Common myeloid progenitor, CD34-positive (primary cell): ENCODE measurements at regions not wholly inside any gene's neighbourhood (a gene's known extent, or its start where the extent isn't known, plus 50 kb on each side); places are given as distances from the start of the nearest gene placed in this dataset.

Experiments used
- CTCF ChIA-PET: fragments of 350-600 bp; sonication (Branson Sonifier 250); formaldehyde crosslinking; loops from one replicate; lab custom pipeline; 2021; ENCODE audit warnings: antibody characterized with exemption; lab: Charles Lee
- POLR2A ChIA-PET: fragments of 350-600 bp; sonication (Branson Sonifier 250); formaldehyde crosslinking; loops from one replicate; lab custom pipeline; 2021; ENCODE audit warnings: antibody characterized with exemption; lab: Charles Lee
- DNase-seq, 3 donors: peaks; one replicate each; pipeline versions ENCODE4 v3.0.0 to v3.0.0-alpha.2; 2013
- H3K27ac ChIP-seq, 2 experiments: 1 replicate in 1 of 2; 2 replicates in 1 of 2; pipeline ENCODE4 v1.7.0; 2013; ENCODE audit warnings: inconsistent platforms in 2 of 2, low read length in 2 of 2, mild to moderate bottlenecking in 2 of 2, low read depth in 1 of 2, moderate library complexity in 1 of 2; ENCODE audit not compliant: severe bottlenecking in 2 of 2, insufficient read depth in 1 of 2, poor library complexity in 1 of 2
- H3K27me3 ChIP-seq, 5 experiments: replicated peaks in 2 of 5; 1 replicate in 3 of 5; 2 replicates in 2 of 5; pipeline versions ENCODE4 v1.6.1 to v1.7.0; 2013; ENCODE audit warnings: low read length in 4 of 5, mild to moderate bottlenecking in 2 of 5, moderate library complexity in 2 of 5, inconsistent platforms in 1 of 5; ENCODE audit not compliant: insufficient read depth in 5 of 5, control insufficient read depth in 4 of 5
- H3K36me3 ChIP-seq, 4 experiments: 1 replicate in 2 of 4; 2 replicates in 2 of 4; pipeline versions ENCODE4 v1.6.1 to v1.7.0; 2013; ENCODE audit warnings: low read length in 3 of 4, control low read depth in 1 of 4, mild to moderate bottlenecking in 1 of 4; ENCODE audit not compliant: control insufficient read depth in 4 of 4, insufficient read depth in 4 of 4
- H3K4me1 ChIP-seq, 4 experiments: 1 replicate in 3 of 4; 2 replicates in 1 of 4; pipeline versions ENCODE4 v1.6.1 to v1.7.1; 2013; ENCODE audit warnings: low read length in 3 of 4, mild to moderate bottlenecking in 3 of 4, control low read depth in 1 of 4, inconsistent platforms in 1 of 4, moderate library complexity in 1 of 4; ENCODE audit not compliant: control insufficient read depth in 4 of 4, insufficient read depth in 4 of 4; ENCODE audit errors: control extremely low read depth in 1 of 4
- H3K4me3 ChIP-seq, 7 experiments: 1 replicate in 4 of 7; 2 replicates in 3 of 7; pipeline versions ENCODE4 v1.5.1 to v1.7.0; 2013; ENCODE audit warnings: mild to moderate bottlenecking in 7 of 7, low read length in 6 of 7, moderate library complexity in 6 of 7, inconsistent platforms in 2 of 7, low read depth in 2 of 7, control low read depth in 1 of 7; ENCODE audit not compliant: insufficient read depth in 4 of 7, control insufficient read depth in 1 of 7; ENCODE audit errors: extremely low read depth in 1 of 7
- H3K9me3 ChIP-seq, 5 experiments: 1 replicate in 4 of 5; 2 replicates in 1 of 5; pipeline versions ENCODE4 v1.6.1 to v1.7.1; 2013; ENCODE audit warnings: low read length in 4 of 5, mild to moderate bottlenecking in 2 of 5, inconsistent platforms in 1 of 5, low read depth in 1 of 5, moderate library complexity in 1 of 5; ENCODE audit not compliant: control insufficient read depth in 4 of 5, insufficient read depth in 2 of 5; ENCODE audit errors: control extremely low read depth in 1 of 5
- WGBS: methylation state at CpG from one replicate; pipeline ENCODE4 v1.1.5; 2013; ENCODE audit not compliant: insufficient coverage; 5-methylcytosine and 5-hydroxymethylcytosine counted together

DNA sequence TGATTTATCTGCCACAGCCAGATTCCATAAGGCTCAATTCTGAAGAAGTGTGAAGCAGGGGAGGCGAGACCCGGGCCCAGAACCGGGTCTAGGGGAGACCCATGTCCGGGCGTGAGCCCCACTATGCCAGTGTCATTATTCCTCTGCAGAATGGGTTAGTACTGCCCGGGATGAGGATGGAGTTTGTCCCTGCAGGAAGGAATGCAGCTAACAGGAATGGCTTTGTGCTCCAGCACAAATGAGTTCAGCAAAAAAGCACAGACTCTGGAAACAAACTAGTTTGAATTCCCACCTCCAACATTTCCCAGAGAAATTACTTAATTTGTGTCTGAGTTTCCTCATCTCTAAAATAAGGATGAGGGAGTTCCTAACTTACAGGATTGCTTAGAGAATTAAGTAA is 202.9 kb downstream of the SYK start:
- WGBS: 100% methylated on average over 5 of the region's 6 CpGs
- H3K27me3 ChIP-seq: peaks cover 0 to 2% (median 0%) of the 10 kb centered on the region in 5 experiments
- no peak for DNase-seq
- ChIA-PET CTCF (no interaction called here), POLR2A (no interaction called here)
- H3K9me3 ChIP-seq: peaks cover 0 to 4% (median 0%) of the 10 kb centered on the region in 5 experiments
- H3K27ac ChIP-seq: no peak overlapping the region
- H3K4me1 ChIP-seq: no peaks in the 10 kb centered on the region
- no peaks in the 10 kb centered on the region for H3K36me3 ChIP-seq
- no peak overlapping the region for H3K4me3 ChIP-seq

- POLR2A ChIA-PET: no interaction called here
- 92% methylated on average over 4 of the region's 4 CpGs for WGBS
- no peak overlapping the region for H3K4me3 ChIP-seq
Measured at GRCh38 chr9:91004992-91005391, 203.4 kb downstream of the SYK start.

GRCh38 chr9:91006046-91006445 is 204.4 kb downstream of the SYK start:
- H3K9me3 ChIP-seq: peaks cover 0 to 4% (median 0%) of the 10 kb centered on the region in 5 experiments
- no peaks in the 10 kb centered on the region for H3K36me3 ChIP-seq
- DNase-seq: no peak
- ChIA-PET POLR2A (interaction anchor here (0.5 kb wide), 1 partner anchor 104 kb away, joined by 3 read pairs; no protein-coding TSS in a partner anchor), CTCF (no interaction called here)
- H3K27ac ChIP-seq: no peak overlapping the region
- peaks cover 0 to 2% (median 0%) of the 10 kb centered on the region in 5 experiments for H3K27me3 ChIP-seq
- WGBS: 98% methylated on average over 3 of the region's 3 CpGs
- H3K4me1 ChIP-seq: no peaks in the 10 kb centered on the region
- no peak overlapping the region for H3K4me3 ChIP-seq

More at GRCh38 chr9:91004992-91005391, 203.4 kb downstream of the SYK start:
- DNase-seq: no peak
- peaks cover 0 to 4% (median 0%) of the 10 kb centered on the region in 5 experiments for H3K9me3 ChIP-seq
- H3K27ac ChIP-seq: no peak overlapping the region
- H3K27me3 ChIP-seq: peaks cover 0 to 2% (median 0%) of the 10 kb centered on the region in 5 experiments
- no peaks in the 10 kb centered on the region for H3K36me3 ChIP-seq
- CTCF ChIA-PET: no interaction called here
- H3K4me1 ChIP-seq: no peaks in the 10 kb centered on the region

- Histone ChIP-seq H3K4me1 (no peaks in the 10 kb centered on the region), H3K27me3 (peaks cover 0 to 1% (median 0%) of the 10 kb centered on the region in 5 experiments), H3K27ac (no peak overlapping the region), H3K4me3 (no peak overlapping the region), H3K36me3 (no peaks in the 10 kb centered on the region), H3K9me3 (peaks cover 0 to 11% (median 5%) of the 10 kb centered on the region in 5 experiments)
- ChIA-PET CTCF (no interaction called here), POLR2A (no interaction called here)
- DNase-seq: no peak
- no CpG with 5 or more reads among the region's 3 CpGs for WGBS
Measured at GRCh38 chr9:91008568-91008967, 206.9 kb downstream of the SYK start.

- 100% methylated on average over 2 of the region's 3 CpGs for WGBS
- no peak overlapping the region for H3K4me3 ChIP-seq
- no peak overlapping the region for H3K27ac ChIP-seq
- H3K36me3 ChIP-seq: no peaks in the 10 kb centered on the region
- DNase-seq: no peak
- no peaks in the 10 kb centered on the region for H3K4me1 ChIP-seq
- H3K27me3 ChIP-seq: peaks cover 0 to 2% (median 0%) of the 10 kb centered on the region in 5 experiments
- ChIA-PET POLR2A (no interaction called here), CTCF (no interaction called here)
- peaks cover 3 to 12% (median 6%) of the 10 kb centered on the region in 5 experiments for H3K9me3 ChIP-seq
Measured at GRCh38 chr9:91011891-91012290, 210.3 kb downstream of the SYK start.

DNA sequence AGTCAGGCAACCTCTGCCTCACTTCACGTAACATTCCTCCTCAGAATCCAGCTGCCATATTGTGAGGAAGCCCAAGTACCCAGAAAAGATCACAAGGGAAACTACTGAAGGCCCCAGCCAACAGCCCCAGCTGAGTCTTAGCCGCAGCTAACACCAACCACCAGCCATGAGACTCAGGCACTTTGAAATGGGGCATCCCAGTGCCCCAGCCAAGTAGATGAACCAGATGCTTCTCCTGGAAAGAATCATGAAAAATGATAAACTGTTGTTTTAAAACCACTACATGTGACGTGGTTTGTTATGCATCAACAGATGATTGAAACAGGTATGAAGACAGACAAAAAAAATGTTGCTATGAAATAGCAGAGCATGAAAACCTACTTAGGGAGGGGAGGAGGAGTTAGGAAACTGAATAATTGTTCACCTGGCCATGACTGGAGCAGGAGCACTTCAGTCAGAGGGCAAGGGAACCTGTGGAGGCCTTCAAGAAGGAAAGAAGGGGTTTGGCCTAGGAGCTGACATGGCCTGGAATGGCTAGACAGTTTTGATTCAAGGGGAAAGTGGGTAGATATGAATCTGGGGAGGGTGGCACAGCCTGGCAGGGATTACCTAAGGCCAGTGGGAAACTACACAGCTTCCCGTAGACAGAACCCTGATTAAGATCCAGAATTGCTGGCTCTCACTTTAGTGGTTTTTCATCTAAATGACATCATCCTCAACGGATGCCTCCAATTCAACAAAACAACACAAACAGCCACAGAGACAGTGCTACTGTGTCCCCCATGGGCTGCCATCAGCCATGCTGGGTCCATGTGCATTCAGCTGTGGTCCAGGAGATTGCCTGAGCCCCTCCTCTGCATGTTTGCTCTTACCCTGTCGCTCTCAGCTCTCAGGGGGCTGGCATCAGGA is 211.6 kb downstream of the SYK start:
- Histone ChIP-seq H3K4me1 (no peaks in the 10 kb centered on the region), H3K4me3 (no peak overlapping the region), H3K9me3 (peaks cover 3 to 12% (median 3%) of the 10 kb centered on the region in 5 experiments), H3K36me3 (no peaks in the 10 kb centered on the region), H3K27me3 (peaks cover 0 to 2% (median 0%) of the 10 kb centered on the region in 5 experiments), H3K27ac (no peak overlapping the region)
- ChIA-PET CTCF (interaction anchor here (0.7 to 0.9 kb wide), 3 partner anchors 17 to 348 kb away, joined by 3 read pairs; no protein-coding TSS in a partner anchor), POLR2A (no interaction called here)
- DNase-seq: no peak
- WGBS: 98% methylated on average over 5 of the region's 6 CpGs

- Histone ChIP-seq H3K4me1 (no peaks in the 10 kb centered on the region), H3K27ac (no peak overlapping the region), H3K9me3 (peaks cover 1 to 12% (median 3%) of the 10 kb centered on the region in 5 experiments), H3K27me3 (peaks cover 0 to 2% (median 0%) of the 10 kb centered on the region in 5 experiments), H3K36me3 (no peaks in the 10 kb centered on the region), H3K4me3 (no peak overlapping the region)
- DNase-seq: no peak
- 96% methylated on average over 5 of the region's 6 CpGs for WGBS
- CTCF ChIA-PET: interaction anchor here (1.5 kb wide), 1 partner anchor 15 kb away, joined by 3 read pairs; no protein-coding TSS in a partner anchor
- POLR2A ChIA-PET: no interaction called here
Measured at GRCh38 chr9:91017245-91017644, 215.6 kb downstream of the SYK start.
